ENCODE measurements at regions not wholly inside any gene's neighbourhood (a gene's known extent, or its start where the extent isn't known, plus 50 kb on each side); places are given as distances from the start of the nearest gene placed in this dataset.

- FAIRE-seq (no peak), ATAC-seq (no peak), DNase-seq (ENCODE audit: low read depth, low spot score) (no peak)
- H3K9ac ChIP-seq (ENCODE audit: control insufficient read depth, insufficient read depth, low read length), result no peak overlapping the region
- no TSS peak for BruUV-seq (replicated peaks)
- H3K9me3 ChIP-seq (replicated peaks; ENCODE audit: control insufficient read depth, insufficient read depth, low read length), result no peaks in the 10 kb centered on the region
- H4K20me1 ChIP-seq (ENCODE audit: control insufficient read depth, insufficient read depth), result no peaks in the 10 kb centered on the region
- H3K4me2 ChIP-seq (ENCODE audit: control insufficient read depth, insufficient read depth), result no peak overlapping the region
- no peak for TF ChIP-seq CREM (IDR thresholded peaks at IDR 0.05; ENCODE audit: low read depth)
- no peak for TF ChIP-seq NR2C2 (IDR thresholded peaks at IDR 0.05; ENCODE audit: borderline replicate concordance, control insufficient read depth, insufficient read length, low read depth)
- TF ChIP-seq ZZZ3 (IDR thresholded peaks at IDR 0.05; ENCODE audit: control insufficient read depth, insufficient read length, low read depth), result no peak
- no peak for TF ChIP-seq SIN3A (IDR thresholded peaks at IDR 0.05; ENCODE audit: low read depth, low read length)
- no peak for TF ChIP-seq NFXL1 (IDR thresholded peaks at IDR 0.05; ENCODE audit: borderline replicate concordance)
- TF ChIP-seq DPF2 (IDR thresholded peaks at IDR 0.05), result no peak
- no peak for TF ChIP-seq TBL1XR1 (IDR thresholded peaks at IDR 0.05; ENCODE audit: low read depth, low read length)
- TF ChIP-seq ESRRA (IDR thresholded peaks at IDR 0.05; ENCODE audit: low read length), result no peak
- no peak for TF ChIP-seq EGR1 (IDR thresholded peaks at IDR 0.05; ENCODE audit: borderline replicate concordance in 1 of 2, low read depth in 2 of 2, low read length in 2 of 2)
- TF ChIP-seq PKNOX1 (IDR thresholded peaks at IDR 0.05), result no peak
- TF ChIP-seq RCOR1 (conservative IDR thresholded peaks at IDR 0.05; ENCODE audit: low read depth, low read length), result no peak
- TF ChIP-seq TAF1 (IDR thresholded peaks at IDR 0.05; ENCODE audit: borderline replicate concordance, low read depth, low read length), result no peak
- ChIA-PET POLR2A (no interaction called here), SMC1A (ENCODE audit: uncharacterized antibody, unreplicated experiment) (no interaction called here), CTCF (no interaction called here), RAD21 (ENCODE audit: unreplicated experiment) (no interaction called here)
- 18% methylated on average over 3 of the region's 3 CpGs for WGBS (ENCODE audit: insufficient coverage, insufficient replicate concordance, low lambda C conversion rate, missing lambda C conversion rate)
- H2AFZ ChIP-seq (ENCODE audit: control insufficient read depth, low read depth, low read length), result no peak overlapping the region
- intact Hi-C loops (cut with micrococcal nuclease; ENCODE audit: unreplicated experiment) (no loop called here), in situ Hi-C loops (cut with MboI) (no loop called here)
- H3K36me3 ChIP-seq (ENCODE audit: control insufficient read depth in 2 of 2, insufficient read depth in 2 of 2, low read length in 1 of 2), result no peaks in the 10 kb centered on the region
- H3K27me3 ChIP-seq (replicated peaks in 1 of 2; ENCODE audit: control insufficient read depth in 2 of 2, insufficient read depth in 2 of 2, low read length in 1 of 2), result no peaks in the 10 kb centered on the region
- H3K4me1 ChIP-seq (ENCODE audit: control insufficient read depth, insufficient read depth, low read length), result no peaks in the 10 kb centered on the region
- H3K27ac ChIP-seq (ENCODE audit: control insufficient read depth, insufficient read depth), result no peak overlapping the region
- H3K79me2 ChIP-seq (ENCODE audit: control insufficient read depth, insufficient read depth, low read length), result no peaks in the 10 kb centered on the region
- H3K4me3 ChIP-seq, result no peak overlapping the region
Measured at GRCh38 chr12:126558810-126559209, 1493.6 kb downstream of the AACS start.
